ENCODE measurements at regions not wholly inside any gene's neighbourhood (a gene's known extent, or its start where the extent isn't known, plus 50 kb on each side); places are given as distances from the start of the nearest gene placed in this dataset.
"Not testable (repeated sequence)": the region's sequence is repeated elsewhere in the genome, so short reads cannot be mapped to it uniquely, and the experiment has no call there.

- not testable (repeated sequence) for DNase-seq (ENCODE audit: low read depth in 2 of 2)
Observed at GRCh38 chr9:104323967-104324694, 179.9 kb upstream of the OR13F1 start.

DNA sequence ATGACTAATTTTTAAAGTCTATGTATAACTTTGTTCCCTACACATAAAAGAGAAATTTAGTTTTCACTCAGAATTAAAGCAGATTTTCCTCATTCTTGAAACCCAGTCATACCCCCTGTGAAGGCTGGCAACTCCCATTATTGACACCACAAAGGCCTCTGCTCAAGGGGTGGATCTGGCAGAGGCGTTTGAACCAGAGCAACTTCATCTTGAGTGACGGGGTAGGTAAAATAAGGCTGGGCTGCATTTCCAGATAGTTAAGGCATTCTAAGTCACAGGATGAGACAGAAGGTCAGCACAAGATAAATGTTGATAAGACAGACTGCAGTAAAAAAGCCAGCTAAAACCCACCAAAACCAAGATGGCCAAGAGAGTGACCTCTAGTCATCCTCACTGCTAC is 177.2 kb upstream of the OR13F1 start:
- DNase-seq (ENCODE audit: low read depth in 2 of 2), result no peak

- no peak for DNase-seq (ENCODE audit: low read depth in 2 of 2)
Observed at GRCh38 chr9:104329245-104329644, 174.8 kb upstream of the OR13F1 start.

DNA sequence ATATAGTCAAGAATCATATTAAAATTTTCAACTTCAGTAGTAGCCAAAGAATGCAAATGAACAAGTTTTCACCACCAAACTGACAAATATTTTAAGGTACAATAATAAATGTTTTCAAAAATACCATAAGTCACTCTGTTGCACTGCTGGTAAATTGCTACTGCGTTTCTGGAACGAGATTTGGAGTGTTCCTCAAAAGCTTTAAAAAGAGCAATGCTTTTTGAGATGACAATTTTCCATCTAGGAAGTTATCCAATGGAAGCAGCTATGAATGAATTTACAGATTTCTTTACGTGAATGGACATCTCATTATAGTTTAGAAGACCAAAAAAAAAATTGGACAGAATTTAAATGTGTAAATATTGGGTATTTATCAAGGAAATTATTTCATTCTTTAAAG is 173.2 kb upstream of the OR13F1 start:
- DNase-seq (ENCODE audit: low read depth in 2 of 2), result no peak

- no peak for DNase-seq (ENCODE audit: low read depth in 2 of 2)
Observed at GRCh38 chr9:104334549-104334948, 169.5 kb upstream of the OR13F1 start.

- no peak for DNase-seq (ENCODE audit: low read depth in 2 of 2)
Observed at GRCh38 chr9:104339692-104340091, 164.4 kb upstream of the OR13F1 start.

DNA sequence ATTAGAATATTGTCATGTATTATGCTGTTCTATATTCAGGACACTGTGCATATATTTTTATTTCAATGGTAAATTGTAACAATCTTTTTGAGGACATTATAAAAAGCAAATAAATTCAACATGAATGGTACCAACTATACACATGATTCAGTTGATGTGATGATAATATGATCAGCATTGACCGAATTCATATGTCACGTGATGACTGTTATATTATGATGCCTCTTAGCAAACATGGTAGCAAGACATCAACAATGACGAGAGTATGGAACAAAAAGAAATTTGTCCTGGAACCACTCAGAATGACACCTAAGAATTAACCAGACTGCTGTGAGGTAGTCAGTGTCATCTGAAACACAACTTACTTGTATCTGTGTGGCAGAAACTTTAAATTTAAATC is 161.5 kb upstream of the OR13F1 start:
- no peak for DNase-seq (ENCODE audit: low read depth in 2 of 2)

DNA sequence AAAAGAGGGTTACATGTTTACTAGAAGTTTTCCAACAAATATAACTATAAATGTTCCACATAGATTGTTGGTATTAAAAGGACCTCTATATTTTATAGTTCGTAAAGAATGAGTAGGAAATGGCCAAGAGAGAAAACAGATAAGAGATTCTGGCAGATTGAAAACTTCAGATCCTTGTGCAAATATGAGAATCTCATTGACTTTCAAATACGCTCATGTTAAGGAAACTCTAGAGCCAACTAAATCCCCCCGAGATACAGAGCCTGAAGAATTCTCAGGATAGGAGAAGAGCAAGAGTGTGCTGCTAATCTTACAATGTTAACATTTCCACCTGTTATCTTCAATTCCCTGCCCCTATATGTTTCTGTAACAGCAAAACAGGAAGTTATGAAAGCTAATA is 159.0 kb upstream of the OR13F1 start:
- DNase-seq (ENCODE audit: low read depth in 2 of 2), result no peak

- no peak for DNase-seq (ENCODE audit: low read depth in 2 of 2)
Observed at GRCh38 chr9:104350541-104350940, 153.5 kb upstream of the OR13F1 start.

- DNase-seq (ENCODE audit: low read depth in 2 of 2), result no peak
Observed at GRCh38 chr9:104351726-104352125, 152.3 kb upstream of the OR13F1 start.

DNA sequence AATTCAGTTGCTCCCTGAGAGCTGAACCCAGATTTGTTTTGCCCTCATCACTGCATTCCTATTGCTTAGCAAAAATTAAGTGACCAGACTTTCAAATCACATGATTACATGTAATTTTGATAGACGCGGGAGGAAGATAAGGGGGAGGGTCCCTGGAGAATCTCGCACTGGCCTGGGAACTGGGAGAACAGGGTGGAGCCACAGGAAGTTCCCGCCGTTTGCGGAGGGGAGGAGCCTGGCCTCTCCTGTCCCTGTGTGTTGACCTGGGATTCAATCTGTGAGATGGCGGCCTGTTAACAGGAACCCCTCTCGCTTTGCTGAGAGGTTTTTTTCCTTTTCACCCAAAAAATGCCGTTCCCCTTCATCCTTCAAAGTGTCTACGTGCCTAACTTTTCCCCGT is 142.9 kb upstream of the OR13F1 start:
- DNase-seq (ENCODE audit: low read depth in 2 of 2), result no peak

DNA sequence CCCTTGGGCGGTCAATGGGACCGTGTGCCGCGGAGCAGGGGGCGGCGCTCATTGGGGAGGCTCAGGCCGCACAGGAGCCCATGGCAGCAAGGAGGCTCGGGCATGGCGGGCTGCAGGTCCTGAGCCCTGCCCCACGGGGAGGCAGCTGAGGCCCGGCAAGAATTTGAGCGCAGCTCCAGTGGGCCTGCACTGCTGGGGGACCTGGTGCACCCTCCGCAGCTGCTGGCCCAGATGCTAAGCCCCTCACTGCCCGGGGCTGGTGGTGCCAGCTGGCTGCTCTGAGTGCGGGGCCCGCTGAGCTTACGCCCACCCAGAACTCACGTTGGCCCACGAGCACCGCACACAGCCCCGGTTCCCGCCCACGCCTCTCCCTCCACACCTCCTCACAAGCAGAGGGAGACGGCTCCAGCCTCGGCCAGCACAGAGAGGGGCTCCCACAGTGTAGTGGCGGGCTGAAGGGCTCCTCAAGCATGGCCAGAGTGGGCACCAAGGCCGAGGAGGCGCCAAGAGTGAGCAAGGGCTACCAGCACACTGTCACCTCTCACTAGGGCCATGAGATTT is 141.1 kb upstream of the OR13F1 start:
- no peak for DNase-seq (ENCODE audit: low read depth in 2 of 2)

DNA sequence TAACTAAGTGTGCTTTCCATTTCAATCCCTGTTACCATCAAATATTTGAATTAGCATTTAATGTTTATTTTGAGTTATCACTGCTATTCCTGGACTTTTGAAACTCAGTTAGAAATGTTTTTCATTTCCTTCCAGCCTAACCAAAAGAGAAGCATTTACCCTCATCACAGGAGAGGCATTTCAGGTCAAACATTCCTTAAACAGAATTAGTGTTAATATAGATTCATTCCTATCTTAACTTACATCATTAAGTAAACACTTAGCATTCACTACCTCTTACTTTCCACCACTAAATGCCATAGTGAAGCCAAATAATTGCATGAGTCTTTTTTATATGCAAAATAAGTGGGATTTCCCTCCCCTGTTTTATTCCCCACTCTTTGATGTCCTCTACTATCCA is 136.6 kb upstream of the OR13F1 start:
- no peak for DNase-seq (ENCODE audit: low read depth in 2 of 2)

DNA sequence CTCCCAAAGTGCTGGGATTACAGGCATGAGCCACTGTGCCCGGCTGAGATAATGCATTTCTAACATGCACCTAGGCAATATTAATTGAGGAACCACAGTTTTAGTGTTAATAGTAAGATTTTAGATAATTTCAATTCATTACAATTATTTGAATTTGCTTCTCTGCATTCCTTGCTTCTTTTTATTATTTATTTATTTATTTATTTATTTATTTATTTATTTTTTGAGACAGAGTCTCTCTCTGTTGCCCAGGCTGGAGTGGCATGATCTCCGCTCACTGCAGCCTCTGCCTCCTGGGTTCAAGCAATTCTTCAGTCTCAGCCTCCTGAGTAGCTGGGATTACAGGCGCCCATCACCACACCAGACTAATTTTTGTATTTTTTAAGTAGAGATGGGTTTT is 135.7 kb upstream of the OR13F1 start:
- not testable (repeated sequence) for DNase-seq (ENCODE audit: low read depth in 2 of 2)

GRCh38 chr9:104374711-104375110 is 129.4 kb upstream of the OR13F1 start:
- no peak for DNase-seq (ENCODE audit: low read depth in 2 of 2)

DNA sequence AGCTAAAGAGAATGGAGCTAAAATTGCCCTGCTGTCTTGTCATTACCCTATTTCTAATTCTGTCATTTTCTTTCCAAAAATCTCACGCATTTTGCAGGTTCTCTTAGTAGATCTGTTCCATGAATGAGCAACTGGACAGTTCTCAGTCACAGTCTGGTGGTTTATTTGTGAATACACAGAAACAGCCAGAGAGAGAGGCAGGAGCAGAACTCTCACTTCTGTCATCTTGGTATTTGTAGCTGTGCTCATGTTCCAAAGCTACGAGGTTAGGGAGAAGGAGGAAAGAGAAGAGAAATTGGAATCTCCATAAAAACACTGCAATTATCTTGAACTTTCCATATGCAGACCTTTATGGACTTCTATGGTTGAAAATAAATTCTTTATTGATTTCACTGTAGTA is 118.0 kb upstream of the OR13F1 start:
- DNase-seq (ENCODE audit: low read depth in 2 of 2), result no peak

GRCh38 chr9:104386425-104387069 is 117.5 kb upstream of the OR13F1 start:
- peak; percentile 21 to 45 for DNase-seq (ENCODE audit: low read depth in 2 of 2)

DNA sequence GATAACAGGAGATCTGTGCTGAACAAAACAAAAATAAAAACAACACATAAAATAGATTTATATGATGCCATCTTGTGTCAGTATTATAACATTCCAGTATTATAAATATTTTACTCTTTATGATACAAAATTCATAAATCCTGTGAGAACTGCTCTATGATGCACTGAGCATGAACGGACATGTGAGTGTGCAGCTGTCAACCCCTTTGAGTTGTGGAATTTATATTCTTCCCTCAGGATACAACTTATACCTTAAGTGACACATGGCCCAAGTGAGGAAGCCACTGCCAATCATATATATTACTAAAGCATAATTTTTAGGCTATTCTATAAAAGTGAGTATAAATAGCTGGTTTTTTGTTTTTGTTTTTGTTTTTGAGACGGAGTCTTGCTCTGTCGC is 116.0 kb upstream of the OR13F1 start:
- no peak for DNase-seq (ENCODE audit: low read depth in 2 of 2)

GRCh38 chr9:104389341-104389740 is 114.7 kb upstream of the OR13F1 start:
- no peak for DNase-seq (ENCODE audit: low read depth in 2 of 2)

DNA sequence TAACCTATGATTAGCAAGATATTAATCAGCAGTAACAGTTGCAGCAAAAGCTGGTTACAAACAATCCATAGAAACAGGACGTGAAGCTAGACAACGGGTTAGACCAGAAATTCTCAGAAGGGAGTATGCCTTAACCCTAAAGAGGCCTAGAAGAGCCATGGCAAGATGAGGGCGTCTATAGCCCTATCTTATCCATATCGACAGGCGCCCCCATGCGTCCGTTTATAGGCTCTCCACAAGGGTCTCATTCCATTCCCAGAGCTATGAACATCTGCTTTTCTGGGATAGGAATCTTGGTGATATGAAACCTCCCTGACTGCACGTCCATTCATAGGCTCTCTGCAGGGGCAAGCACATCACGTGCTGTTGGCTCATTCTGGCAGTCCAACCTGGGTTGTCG is 109.2 kb upstream of the OR13F1 start:
- DNase-seq (ENCODE audit: low read depth in 2 of 2), result not testable (repeated sequence)

DNA sequence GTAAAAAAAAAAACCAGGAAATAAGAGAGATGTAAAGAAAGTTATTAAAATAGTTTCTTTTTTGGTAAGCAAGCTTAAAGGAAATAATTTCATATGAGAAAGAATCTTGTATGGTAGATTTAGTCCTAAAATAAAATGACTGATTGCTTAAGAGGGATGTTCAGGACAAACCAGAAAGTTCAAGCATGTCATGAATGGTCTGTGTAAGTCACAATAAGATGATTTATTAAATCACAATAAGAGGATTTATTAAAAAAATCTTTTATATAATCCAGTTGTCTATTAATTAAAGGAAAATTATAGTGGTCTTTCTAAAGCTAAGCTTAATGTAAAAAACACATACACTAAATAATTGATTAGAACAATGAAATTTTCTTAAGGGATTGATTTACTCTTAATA is 91.8 kb upstream of the OR13F1 start:
- no peak for DNase-seq (ENCODE audit: low read depth in 2 of 2)

DNA sequence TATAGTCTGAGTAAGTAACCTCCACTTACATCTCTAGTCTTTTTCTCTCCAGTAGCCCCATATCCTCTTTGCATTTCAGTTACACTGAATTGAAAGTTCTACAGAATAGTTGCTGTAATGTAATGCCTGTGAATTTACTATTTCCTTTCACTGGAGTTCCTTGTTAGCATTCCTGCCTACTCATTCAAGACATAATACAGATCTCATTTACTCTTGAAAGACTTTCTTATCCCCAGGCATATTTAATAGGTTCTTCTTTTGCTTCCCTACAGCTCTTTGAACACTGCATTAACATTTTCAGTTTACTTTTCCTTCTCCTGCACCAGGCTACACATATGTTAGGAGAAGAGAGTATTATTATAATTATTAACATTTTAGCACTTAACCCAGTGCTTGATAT is 87.6 kb upstream of the OR13F1 start:
- DNase-seq (ENCODE audit: low read depth in 2 of 2), result no peak

DNA sequence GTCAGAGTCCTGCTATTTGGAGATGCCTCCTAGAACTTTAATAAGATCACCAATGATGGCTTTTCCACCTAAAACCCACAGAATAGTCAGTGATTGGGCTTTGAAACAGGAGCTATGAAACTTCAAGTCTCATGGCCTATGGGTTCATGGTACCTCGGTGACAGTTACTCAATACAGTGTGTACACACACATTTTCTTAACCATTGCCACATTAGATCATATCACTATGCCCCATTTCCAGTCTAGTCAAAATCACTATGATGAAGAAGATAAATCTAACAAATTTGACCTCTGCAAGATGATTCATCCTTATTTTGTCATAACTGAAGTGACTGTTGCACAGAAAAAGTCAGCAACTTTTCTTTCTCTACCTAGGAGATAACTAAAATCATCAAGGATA is 86.8 kb upstream of the OR13F1 start:
- DNase-seq (ENCODE audit: low read depth in 2 of 2), result no peak

Measured in dermis microvascular lymphatic vessel endothelial cell (primary cell).